ENCODE measurements at regions not wholly inside any gene's neighbourhood (a gene's known extent, or its start where the extent isn't known, plus 50 kb on each side); places are given as distances from the start of the nearest gene placed in this dataset.

GRCh38 chr5:165620394-165620793 lies 2115.0 kb downstream of the MAT2B start:
- H3K4me3 Mint-ChIP-seq = no peak overlapping the region
- Histone ChIP-seq H3K27ac (ENCODE audit: low read depth, low read length) (no peak overlapping the region), H3K4me3 (ENCODE audit: low read length in 2 of 2) (no peak overlapping the region), H3K9me3 (ENCODE audit: control insufficient read depth in 1 of 2, low read length in 2 of 2) (no peaks in the 10 kb centered on the region), H3K27me3 (ENCODE audit: insufficient read depth, low read length) (no peaks in the 10 kb centered on the region), H3K36me3 (ENCODE audit: insufficient read depth, low read length) (no peaks in the 10 kb centered on the region), H3K4me1 (ENCODE audit: insufficient read depth, low read length) (no peaks in the 10 kb centered on the region)
- H3K9me3 Mint-ChIP-seq = peaks cover 0 to 16% (median 5%) of the 10 kb centered on the region in 8 donors
- no peaks in the 10 kb centered on the region for H3K36me3 Mint-ChIP-seq
- intact Hi-C loops (cut with micrococcal nuclease) = no loop called here
- H3K4me1 Mint-ChIP-seq = peaks cover 0 to 10% (median 0%) of the 10 kb centered on the region in 4 donors
- H3K27me3 Mint-ChIP-seq = no peaks in the 10 kb centered on the region
- POLR2A ChIA-PET (ENCODE audit: partially characterized antibody) = no interaction called here
- H3K27ac Mint-ChIP-seq = no peak overlapping the region
- no peak for DNase-seq
- CTCF ChIA-PET (ENCODE audit: partially characterized antibody) = interaction anchor here (1.0 kb wide), 1 partner anchor 10 kb away, joined by 3 read pairs; no protein-coding TSS in a partner anchor

GRCh38 chr5:165622864-165623536 lies 2117.6 kb downstream of the MAT2B start:
- H3K36me3 Mint-ChIP-seq = peaks cover 0 to 4% of the 10 kb centered on the region in 2 donors

GRCh38 chr5:165624166-165624946 lies 2118.9 kb downstream of the MAT2B start:
- Histone ChIP-seq H3K4me3 (ENCODE audit: low read length in 2 of 2) (no peak overlapping the region), H3K4me1 (ENCODE audit: insufficient read depth, low read length) (no peaks in the 10 kb centered on the region), H3K27ac (ENCODE audit: low read depth, low read length) (no peak overlapping the region), H3K27me3 (ENCODE audit: insufficient read depth, low read length) (no peaks in the 10 kb centered on the region), H3K36me3 (ENCODE audit: insufficient read depth, low read length) (no peaks in the 10 kb centered on the region), H3K9me3 (ENCODE audit: control insufficient read depth in 1 of 2, low read length in 2 of 2) (no peaks in the 10 kb centered on the region)
- Mint-ChIP-seq H3K27ac (no peak overlapping the region), H3K4me1 (peaks cover 0 to 10% (median 0%) of the 10 kb centered on the region in 4 donors), H3K36me3 (peaks cover 0 to 4% of the 10 kb centered on the region in 2 donors), H3K9me3 (peaks cover 0 to 17% (median 10%) of the 10 kb centered on the region in 8 donors), H3K4me3 (peak overlapping the region in 1 of 8 donors; percentile 17), H3K27me3 (no peaks in the 10 kb centered on the region)
- no peak for DNase-seq
- ChIA-PET POLR2A (ENCODE audit: partially characterized antibody) (no interaction called here), CTCF (ENCODE audit: partially characterized antibody) (no interaction called here)
- intact Hi-C loops (cut with micrococcal nuclease) = no loop called here

More at GRCh38 chr5:165622864-165623536, 2117.6 kb downstream of the MAT2B start:
- Mint-ChIP-seq H3K9me3 (peaks cover 0 to 17% (median 10%) of the 10 kb centered on the region in 8 donors), H3K27ac (peak overlapping the region in 1 of 7 donors; percentile 2), H3K4me3 (peak overlapping the region in 5 of 8 donors; percentile 31 to 63 (median 59)), H3K4me1 (peaks cover 0 to 10% (median 0%) of the 10 kb centered on the region in 4 donors), H3K27me3 (no peaks in the 10 kb centered on the region)
- CTCF ChIA-PET (ENCODE audit: partially characterized antibody) = no interaction called here
- Histone ChIP-seq H3K4me1 (ENCODE audit: insufficient read depth, low read length) (no peaks in the 10 kb centered on the region), H3K36me3 (ENCODE audit: insufficient read depth, low read length) (no peaks in the 10 kb centered on the region), H3K27me3 (ENCODE audit: insufficient read depth, low read length) (no peaks in the 10 kb centered on the region), H3K27ac (ENCODE audit: low read depth, low read length) (no peak overlapping the region), H3K9me3 (ENCODE audit: control insufficient read depth in 1 of 2, low read length in 2 of 2) (no peaks in the 10 kb centered on the region), H3K4me3 (ENCODE audit: low read length in 2 of 2) (no peak overlapping the region)
- no peak for DNase-seq
- intact Hi-C loops (cut with micrococcal nuclease) = no loop called here
- POLR2A ChIA-PET (ENCODE audit: partially characterized antibody) = no interaction called here

GRCh38 chr5:165626161-165626560 lies 2120.7 kb downstream of the MAT2B start:
- Histone ChIP-seq H3K27ac (ENCODE audit: low read depth, low read length) (no peak overlapping the region), H3K36me3 (ENCODE audit: insufficient read depth, low read length) (no peaks in the 10 kb centered on the region), H3K9me3 (ENCODE audit: control insufficient read depth in 1 of 2, low read length in 2 of 2) (no peaks in the 10 kb centered on the region), H3K4me1 (ENCODE audit: insufficient read depth, low read length) (no peaks in the 10 kb centered on the region), H3K4me3 (ENCODE audit: low read length in 2 of 2) (no peak overlapping the region), H3K27me3 (ENCODE audit: insufficient read depth, low read length) (no peaks in the 10 kb centered on the region)
- H3K27me3 Mint-ChIP-seq = no peaks in the 10 kb centered on the region
- DNase-seq = no peak
- H3K36me3 Mint-ChIP-seq = peaks cover 0 to 4% of the 10 kb centered on the region in 2 donors
- ChIA-PET POLR2A (ENCODE audit: partially characterized antibody) (no interaction called here), CTCF (ENCODE audit: partially characterized antibody) (no interaction called here)
- H3K9me3 Mint-ChIP-seq = peaks cover 0 to 17% (median 10%) of the 10 kb centered on the region in 8 donors
- H3K27ac Mint-ChIP-seq = no peak overlapping the region
- peaks cover 0 to 10% (median 0%) of the 10 kb centered on the region in 4 donors for H3K4me1 Mint-ChIP-seq
- H3K4me3 Mint-ChIP-seq = no peak overlapping the region
- intact Hi-C loops (cut with micrococcal nuclease) = no loop called here

- Histone ChIP-seq H3K36me3 (ENCODE audit: insufficient read depth, low read length) (no peaks in the 10 kb centered on the region), H3K27me3 (ENCODE audit: insufficient read depth, low read length) (no peaks in the 10 kb centered on the region), H3K27ac (ENCODE audit: low read depth, low read length) (no peak overlapping the region), H3K4me1 (ENCODE audit: insufficient read depth, low read length) (no peaks in the 10 kb centered on the region), H3K9me3 (ENCODE audit: control insufficient read depth in 1 of 2, low read length in 2 of 2) (no peaks in the 10 kb centered on the region), H3K4me3 (ENCODE audit: low read length in 2 of 2) (no peak overlapping the region)
- CTCF ChIA-PET (ENCODE audit: partially characterized antibody) = no interaction called here
- no peak overlapping the region for H3K4me3 Mint-ChIP-seq
- DNase-seq = no peak
- H3K27ac Mint-ChIP-seq = no peak overlapping the region
- H3K9me3 Mint-ChIP-seq = peaks cover 0 to 17% (median 8%) of the 10 kb centered on the region in 8 donors
- H3K27me3 Mint-ChIP-seq = no peaks in the 10 kb centered on the region
- POLR2A ChIA-PET (ENCODE audit: partially characterized antibody) = no interaction called here
- peaks cover 0 to 7% (median 0%) of the 10 kb centered on the region in 4 donors for H3K4me1 Mint-ChIP-seq
- peaks cover 0 to 4% of the 10 kb centered on the region in 2 donors for H3K36me3 Mint-ChIP-seq
- intact Hi-C loops (cut with micrococcal nuclease) = no loop called here
Measured at GRCh38 chr5:165627548-165628170, 2122.2 kb downstream of the MAT2B start.

- Histone ChIP-seq H3K9me3 (ENCODE audit: control insufficient read depth in 1 of 2, low read length in 2 of 2) (no peaks in the 10 kb centered on the region), H3K4me3 (ENCODE audit: low read length in 2 of 2) (no peak overlapping the region), H3K36me3 (ENCODE audit: insufficient read depth, low read length) (no peaks in the 10 kb centered on the region), H3K4me1 (ENCODE audit: insufficient read depth, low read length) (no peaks in the 10 kb centered on the region), H3K27me3 (ENCODE audit: insufficient read depth, low read length) (no peaks in the 10 kb centered on the region), H3K27ac (ENCODE audit: low read depth, low read length) (no peak overlapping the region)
- Mint-ChIP-seq H3K27me3 (no peaks in the 10 kb centered on the region), H3K4me3 (no peak overlapping the region), H3K4me1 (no peaks in the 10 kb centered on the region), H3K36me3 (peaks cover 0 to 4% of the 10 kb centered on the region in 2 donors), H3K9me3 (peaks cover 0 to 20% (median 8%) of the 10 kb centered on the region in 8 donors), H3K27ac (no peak overlapping the region)
- DNase-seq = no peak
- intact Hi-C loops (cut with micrococcal nuclease) = no loop called here
- ChIA-PET POLR2A (ENCODE audit: partially characterized antibody) (no interaction called here), CTCF (ENCODE audit: partially characterized antibody) (interaction anchor here (1.1 kb wide), 1 partner anchor 10 kb away, joined by 3 read pairs; no protein-coding TSS in a partner anchor)
Measured at GRCh38 chr5:165630261-165630778, 2124.9 kb downstream of the MAT2B start.

- Mint-ChIP-seq H3K27me3 (no peaks in the 10 kb centered on the region), H3K9me3 (peaks cover 0 to 20% (median 8%) of the 10 kb centered on the region in 8 donors), H3K4me1 (no peaks in the 10 kb centered on the region), H3K27ac (no peak overlapping the region), H3K4me3 (no peak overlapping the region), H3K36me3 (peaks cover 0 to 4% of the 10 kb centered on the region in 2 donors)
- POLR2A ChIA-PET (ENCODE audit: partially characterized antibody) = no interaction called here
- no peaks in the 10 kb centered on the region for H3K36me3 ChIP-seq (ENCODE audit: insufficient read depth, low read length)
- no peak overlapping the region for H3K4me3 ChIP-seq (ENCODE audit: low read length in 2 of 2)
- intact Hi-C loops (cut with micrococcal nuclease) = no loop called here
- H3K9me3 ChIP-seq (ENCODE audit: control insufficient read depth in 1 of 2, low read length in 2 of 2) = no peaks in the 10 kb centered on the region
- no peak overlapping the region for H3K27ac ChIP-seq (ENCODE audit: low read depth, low read length)
- no peaks in the 10 kb centered on the region for H3K4me1 ChIP-seq (ENCODE audit: insufficient read depth, low read length)
- no peak for DNase-seq
- CTCF ChIA-PET (ENCODE audit: partially characterized antibody) = no interaction called here
- no peaks in the 10 kb centered on the region for H3K27me3 ChIP-seq (ENCODE audit: insufficient read depth, low read length)
Measured at GRCh38 chr5:165631235-165631634, 2125.8 kb downstream of the MAT2B start.

Data from CD4-positive, alpha-beta memory T cell (primary cell).